Hepatocyte (in vitro differentiated cells): ENCODE measurements at regions not wholly inside any gene's neighbourhood (a gene's known extent, or its start where the extent isn't known, plus 50 kb on each side); places are given as distances from the start of the nearest gene placed in this dataset.
A peak's percentile ranks its signal among the peaks of the same experiment; 100 is the strongest.

Experiments
- DNase-seq: peaks from one replicate; pipeline ENCODE4 v3.0.0-alpha.2; 2016; ENCODE audit warnings: low spot score
- H2AFZ ChIP-seq: fragments of 200-600 bp; sonication (generic); 2 replicates; pipeline ENCODE4 v1.6.0; 2016; ENCODE audit warnings: antibody characterized with exemption, mild to moderate bottlenecking
- H3K27ac ChIP-seq: fragments of 200-600 bp; sonication (generic); 2 replicates; pipeline ENCODE4 v1.5.1; 2016; ENCODE audit warnings: mild to moderate bottlenecking
- H3K27me3 ChIP-seq: fragments of 200-600 bp; sonication (generic); 2 replicates; pipeline ENCODE4 v1.6.1; 2016
- H3K36me3 ChIP-seq: fragments of 200-600 bp; sonication (generic); replicated peaks from 2 replicates; pipeline ENCODE4 v1.5.1; 2016; ENCODE audit warnings: low read depth; ENCODE audit not compliant: insufficient read depth
- H3K4me1 ChIP-seq: fragments of 200-600 bp; sonication (generic); 2 replicates; pipeline ENCODE4 v1.5.1; 2016; ENCODE audit warnings: mild to moderate bottlenecking, moderate library complexity; ENCODE audit not compliant: insufficient read depth
- H3K4me2 ChIP-seq: fragments of 200-600 bp; sonication (generic); 2 replicates; pipeline ENCODE4 v1.6.0; 2016
- H3K4me3 ChIP-seq: fragments of 200-600 bp; sonication (generic); 2 replicates; pipeline ENCODE4 v1.5.1; 2016; ENCODE audit warnings: mild to moderate bottlenecking
- H3K79me2 ChIP-seq: fragments of 200-600 bp; sonication (generic); 2 replicates; pipeline ENCODE4 v1.6.0; 2017; ENCODE audit warnings: mild to moderate bottlenecking
- H3K9me2 ChIP-seq: fragments of 200-600 bp; sonication (generic); replicated peaks from 2 replicates; pipeline ENCODE4 v1.6.0; 2017; ENCODE audit warnings: mild to moderate bottlenecking; ENCODE audit not compliant: insufficient read depth
- H3K9me3 ChIP-seq: fragments of 200-600 bp; sonication (generic); 2 replicates; pipeline ENCODE4 v1.5.1; 2016; ENCODE audit warnings: low read depth, mild to moderate bottlenecking
- H4K20me1 ChIP-seq: fragments of 200-600 bp; sonication (generic); 2 replicates; pipeline ENCODE4 v1.6.0; 2016; ENCODE audit warnings: mild to moderate bottlenecking; ENCODE audit not compliant: insufficient read depth, poor library complexity, severe bottlenecking
- EZH2 ChIP-seq: fragments of 200-600 bp; sonication (generic); IDR thresholded peaks from 2 replicates; pipeline ENCODE4 v1.6.1; 2016; ENCODE audit warnings: antibody characterized with exemption, mild to moderate bottlenecking, borderline replicate concordance
- EZH2phosphoT487 ChIP-seq: fragments of 200-600 bp; sonication (generic); IDR thresholded peaks from one replicate; pipeline ENCODE4 v1.6.1; 2018; ENCODE audit warnings: antibody characterized with exemption, mild to moderate bottlenecking, low read depth, moderate library complexity; ENCODE audit not compliant: unreplicated experiment, severe bottlenecking
- WGBS: methylation state at CpG from one replicate; pipeline ENCODE4 v1.1.6; 2016; ENCODE audit warnings: low lambda C conversion rate; ENCODE audit errors: missing lambda C conversion rate; 5-methylcytosine and 5-hydroxymethylcytosine counted together
- TF ChIP-seq, protein P1 (sequence below): fragments of 200-600 bp; sonication (generic); IDR thresholded peaks from 2 replicates; pipeline ENCODE4 v1.5.1; 2016; ENCODE audit warnings: antibody characterized with exemption, mild to moderate bottlenecking; ENCODE audit not compliant: poor library complexity

GRCh38 chr6:11851387-11851786 lies 72.8 kb upstream of the ADTRP start:
- Histone ChIP-seq H3K4me1 (peaks cover 12% of the 10 kb centered on the region), H3K79me2 (no peaks in the 10 kb centered on the region), H4K20me1 (no peaks in the 10 kb centered on the region), H3K9me3 (no peaks in the 10 kb centered on the region), H3K4me3 (no peak overlapping the region), H3K27me3 (no peaks in the 10 kb centered on the region), H3K36me3 (no peaks in the 10 kb centered on the region), H2AFZ (no peak overlapping the region), H3K9me2 (no peaks in the 10 kb centered on the region), H3K4me2 (no peak overlapping the region), H3K27ac (no peak overlapping the region)
- DNase-seq = no peak
- TF ChIP-seq, protein P1, sequence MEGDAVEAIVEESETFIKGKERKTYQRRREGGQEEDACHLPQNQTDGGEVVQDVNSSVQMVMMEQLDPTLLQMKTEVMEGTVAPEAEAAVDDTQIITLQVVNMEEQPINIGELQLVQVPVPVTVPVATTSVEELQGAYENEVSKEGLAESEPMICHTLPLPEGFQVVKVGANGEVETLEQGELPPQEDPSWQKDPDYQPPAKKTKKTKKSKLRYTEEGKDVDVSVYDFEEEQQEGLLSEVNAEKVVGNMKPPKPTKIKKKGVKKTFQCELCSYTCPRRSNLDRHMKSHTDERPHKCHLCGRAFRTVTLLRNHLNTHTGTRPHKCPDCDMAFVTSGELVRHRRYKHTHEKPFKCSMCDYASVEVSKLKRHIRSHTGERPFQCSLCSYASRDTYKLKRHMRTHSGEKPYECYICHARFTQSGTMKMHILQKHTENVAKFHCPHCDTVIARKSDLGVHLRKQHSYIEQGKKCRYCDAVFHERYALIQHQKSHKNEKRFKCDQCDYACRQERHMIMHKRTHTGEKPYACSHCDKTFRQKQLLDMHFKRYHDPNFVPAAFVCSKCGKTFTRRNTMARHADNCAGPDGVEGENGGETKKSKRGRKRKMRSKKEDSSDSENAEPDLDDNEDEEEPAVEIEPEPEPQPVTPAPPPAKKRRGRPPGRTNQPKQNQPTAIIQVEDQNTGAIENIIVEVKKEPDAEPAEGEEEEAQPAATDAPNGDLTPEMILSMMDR = no peak
- TF ChIP-seq EZH2 = no peak
- TF ChIP-seq EZH2phosphoT487 = no peak
- 82% methylated on average over 4 of the region's 4 CpGs for WGBS

- Histone ChIP-seq H3K4me2 (no peak overlapping the region), H3K27me3 (no peaks in the 10 kb centered on the region), H4K20me1 (no peaks in the 10 kb centered on the region), H3K9me3 (no peaks in the 10 kb centered on the region), H3K27ac (peak overlapping the region; percentile 38), H3K79me2 (no peaks in the 10 kb centered on the region), H3K36me3 (no peaks in the 10 kb centered on the region), H2AFZ (no peak overlapping the region), H3K9me2 (no peaks in the 10 kb centered on the region), H3K4me1 (peaks cover 6% of the 10 kb centered on the region), H3K4me3 (no peak overlapping the region)
- 65% methylated on average over 2 of the region's 2 CpGs for WGBS
- DNase-seq = no peak
- TF ChIP-seq, protein P1 = no peak
- TF ChIP-seq EZH2 (no peak), EZH2phosphoT487 (no peak)
These were observed 70.5 kb upstream of the ADTRP start for GRCh38 chr6:11848852-11849731.

- Histone ChIP-seq H4K20me1 (no peaks in the 10 kb centered on the region), H3K4me2 (no peak overlapping the region), H3K9me2 (no peaks in the 10 kb centered on the region), H3K79me2 (no peaks in the 10 kb centered on the region), H3K36me3 (no peaks in the 10 kb centered on the region), H3K27ac (peak overlapping the region; percentile 38), H3K9me3 (no peaks in the 10 kb centered on the region), H3K4me3 (no peak overlapping the region), H3K4me1 (peaks cover 4% of the 10 kb centered on the region), H3K27me3 (no peaks in the 10 kb centered on the region), H2AFZ (no peak overlapping the region)
- TF ChIP-seq, protein P1 = no peak
- no peak for TF ChIP-seq EZH2
- no peak for TF ChIP-seq EZH2phosphoT487
- DNase-seq = no peak
- WGBS = 82% methylated on average over 1 of the region's 1 CpG
These were observed 69.7 kb upstream of the ADTRP start for GRCh38 chr6:11848346-11848651.
